Choroid plexus epithelial cell (primary cell): ENCODE measurements at regions not wholly inside any gene's neighbourhood (a gene's known extent, or its start where the extent isn't known, plus 50 kb on each side); places are given as distances from the start of the nearest gene placed in this dataset.

ENCODE experiments used
- DNase-seq: peaks from one replicate; pipeline ENCODE4 v3.0.0-alpha.2; 2010; ENCODE audit warnings: low read depth
- H3K4me3 ChIP-seq: 2 replicates; pipeline ENCODE4 v1.5.1; 2011; ENCODE audit warnings: low read depth, mild to moderate bottlenecking, control low read depth, low read length, moderate library complexity
- CTCF ChIP-seq: conservative IDR thresholded peaks from 2 replicates; pipeline ENCODE4 v1.5.1; 2011; ENCODE audit warnings: low read depth, mild to moderate bottlenecking, control low read depth, inconsistent platforms, low read length, moderate library complexity

GRCh38 chr13:103388839-103389238 is 322.6 kb upstream of the SLC10A2 start:
- no peak overlapping the region for H3K4me3 ChIP-seq
- TF ChIP-seq CTCF: no peak
- DNase-seq: no peak

- peak; percentile 80 for DNase-seq
- no peak for TF ChIP-seq CTCF
- H3K4me3 ChIP-seq: no peak overlapping the region
Observed at GRCh38 chr13:103386341-103386740, 320.1 kb upstream of the SLC10A2 start.

- no peak for DNase-seq
- H3K4me3 ChIP-seq: no peak overlapping the region
- no peak for TF ChIP-seq CTCF
Observed at GRCh38 chr13:103373916-103374315, 307.7 kb upstream of the SLC10A2 start.

- no peak for TF ChIP-seq CTCF
- peak; percentile 65 for DNase-seq
- H3K4me3 ChIP-seq: no peak overlapping the region
Observed at GRCh38 chr13:103371271-103371670, 305.1 kb upstream of the SLC10A2 start.

GRCh38 chr13:103370790-103371189 is 304.6 kb upstream of the SLC10A2 start:
- no peak for DNase-seq
- no peak for TF ChIP-seq CTCF

GRCh38 chr13:103358255-103358932 is 292.2 kb upstream of the SLC10A2 start:
- H3K4me3 ChIP-seq: no peak overlapping the region
- no peak for DNase-seq
- TF ChIP-seq CTCF: no peak

More at GRCh38 chr13:103370790-103371189, 304.6 kb upstream of the SLC10A2 start:
- no peak overlapping the region for H3K4me3 ChIP-seq

GRCh38 chr13:103356226-103356864 is 290.1 kb upstream of the SLC10A2 start:
- H3K4me3 ChIP-seq: no peak overlapping the region
- TF ChIP-seq CTCF: no peak
- DNase-seq: no peak
